ENCODE measurements at regions not wholly inside any gene's neighbourhood (a gene's known extent, or its start where the extent isn't known, plus 50 kb on each side); places are given as distances from the start of the nearest gene placed in this dataset.

DNA sequence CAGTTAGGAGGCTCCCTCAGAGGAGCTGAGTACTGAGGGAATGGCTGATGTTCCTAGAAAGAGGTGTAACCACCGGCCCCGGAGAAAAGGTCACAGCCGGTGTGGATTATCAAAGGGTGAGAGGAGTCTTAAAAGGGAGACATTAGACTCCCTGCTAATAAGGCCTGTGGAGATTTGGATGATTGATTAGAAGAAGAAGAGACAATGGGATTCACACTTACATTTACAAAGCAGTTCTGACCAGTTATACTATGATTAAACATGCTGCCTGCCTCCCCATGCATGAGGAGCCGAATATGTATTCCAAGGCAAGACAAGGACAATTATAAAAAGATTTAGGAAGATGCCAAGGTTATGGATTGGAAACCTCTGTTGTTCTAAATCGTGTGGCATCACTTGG lies 302.4 kb downstream of the SLC4A3 start:
- intact Hi-C loops (cut with DNase I): no loop called here
- no peak for TF ChIP-seq POLR2A (IDR thresholded peaks at IDR 0.05)
- no peak for TF ChIP-seq POLR2AphosphoS5 (IDR thresholded peaks at IDR 0.05; ENCODE audit: insufficient read depth in 1 of 2, low read depth in 1 of 2)
- TF ChIP-seq, protein P1, sequence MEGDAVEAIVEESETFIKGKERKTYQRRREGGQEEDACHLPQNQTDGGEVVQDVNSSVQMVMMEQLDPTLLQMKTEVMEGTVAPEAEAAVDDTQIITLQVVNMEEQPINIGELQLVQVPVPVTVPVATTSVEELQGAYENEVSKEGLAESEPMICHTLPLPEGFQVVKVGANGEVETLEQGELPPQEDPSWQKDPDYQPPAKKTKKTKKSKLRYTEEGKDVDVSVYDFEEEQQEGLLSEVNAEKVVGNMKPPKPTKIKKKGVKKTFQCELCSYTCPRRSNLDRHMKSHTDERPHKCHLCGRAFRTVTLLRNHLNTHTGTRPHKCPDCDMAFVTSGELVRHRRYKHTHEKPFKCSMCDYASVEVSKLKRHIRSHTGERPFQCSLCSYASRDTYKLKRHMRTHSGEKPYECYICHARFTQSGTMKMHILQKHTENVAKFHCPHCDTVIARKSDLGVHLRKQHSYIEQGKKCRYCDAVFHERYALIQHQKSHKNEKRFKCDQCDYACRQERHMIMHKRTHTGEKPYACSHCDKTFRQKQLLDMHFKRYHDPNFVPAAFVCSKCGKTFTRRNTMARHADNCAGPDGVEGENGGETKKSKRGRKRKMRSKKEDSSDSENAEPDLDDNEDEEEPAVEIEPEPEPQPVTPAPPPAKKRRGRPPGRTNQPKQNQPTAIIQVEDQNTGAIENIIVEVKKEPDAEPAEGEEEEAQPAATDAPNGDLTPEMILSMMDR (IDR thresholded peaks at IDR 0.05): no peak

DNA sequence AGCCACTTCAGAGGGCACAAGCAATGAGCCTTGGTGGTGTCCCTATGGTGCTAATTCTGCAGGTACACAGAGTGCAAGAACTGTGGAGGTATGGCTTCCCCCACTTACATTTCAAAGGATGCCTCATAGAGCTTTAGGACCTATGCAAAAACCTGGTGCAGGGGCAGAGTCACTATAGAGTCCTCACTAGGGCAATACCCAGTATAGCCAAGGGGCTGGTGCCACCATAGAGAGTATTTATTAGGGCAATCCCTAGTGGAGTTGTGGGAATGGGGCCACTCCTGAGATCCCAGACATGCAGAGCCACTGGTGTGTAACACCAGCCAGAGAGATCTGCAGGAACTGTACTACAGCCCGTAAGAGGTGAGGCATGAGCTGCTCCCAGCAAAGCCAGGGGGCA lies 312.2 kb downstream of the SLC4A3 start:
- Histone ChIP-seq H3K27ac (no peak overlapping the region), H3K4me1 (no peaks in the 10 kb centered on the region), H3K9me3 (no peaks in the 10 kb centered on the region), H3K36me3 (no peaks in the 10 kb centered on the region), H3K27me3 (no peaks in the 10 kb centered on the region), H3K4me3 (no peak overlapping the region)
- TF ChIP-seq POLR2AphosphoS5 (IDR thresholded peaks at IDR 0.05; ENCODE audit: insufficient read depth in 1 of 2, low read depth in 1 of 2) (no peak), POLR2A (IDR thresholded peaks at IDR 0.05) (no peak)
- TF ChIP-seq, protein P1 (IDR thresholded peaks at IDR 0.05): no peak
- intact Hi-C loops (cut with DNase I): no loop called here
- DNase-seq (ENCODE audit: extremely low spot score in 2 of 2): no peak

More for the DNA sequence above, 302.4 kb downstream of the SLC4A3 start:
- DNase-seq (ENCODE audit: extremely low spot score in 2 of 2): no peak
- Histone ChIP-seq H3K36me3 (no peaks in the 10 kb centered on the region), H3K27ac (no peak overlapping the region), H3K9me3 (no peaks in the 10 kb centered on the region), H3K4me1 (no peaks in the 10 kb centered on the region), H3K4me3 (no peak overlapping the region), H3K27me3 (no peaks in the 10 kb centered on the region)

DNA sequence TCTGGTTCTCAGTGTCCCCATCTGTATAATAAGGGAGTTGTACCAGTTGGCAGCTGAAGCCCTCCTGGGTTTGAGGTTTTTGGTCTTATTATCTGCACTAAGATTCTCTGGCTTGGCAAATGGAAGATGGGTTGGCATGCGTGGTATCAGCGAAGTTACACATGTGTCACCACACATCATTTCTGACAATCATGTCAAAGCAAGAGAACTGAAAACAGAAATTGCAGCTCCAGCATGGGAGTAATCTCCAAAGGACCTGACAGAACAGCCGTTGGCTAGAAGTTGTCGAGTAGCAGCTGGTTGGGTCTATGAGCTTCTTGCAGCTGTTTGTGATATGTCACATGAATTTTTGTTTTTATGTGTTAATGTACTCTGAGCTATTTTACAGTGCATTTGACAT lies 317.4 kb downstream of the SLC4A3 start:
- H3K4me3 ChIP-seq: no peak overlapping the region
- H3K27ac ChIP-seq: no peak overlapping the region
- no peaks in the 10 kb centered on the region for H3K4me1 ChIP-seq
- no peaks in the 10 kb centered on the region for H3K9me3 ChIP-seq
- DNase-seq (ENCODE audit: extremely low spot score in 2 of 2): no peak
- TF ChIP-seq, protein P1 (IDR thresholded peaks at IDR 0.05): no peak
- TF ChIP-seq POLR2AphosphoS5 (IDR thresholded peaks at IDR 0.05; ENCODE audit: insufficient read depth in 1 of 2, low read depth in 1 of 2) (no peak), POLR2A (IDR thresholded peaks at IDR 0.05) (no peak)
- no peaks in the 10 kb centered on the region for H3K27me3 ChIP-seq
- intact Hi-C loops (cut with DNase I): no loop called here
- no peaks in the 10 kb centered on the region for H3K36me3 ChIP-seq

DNA sequence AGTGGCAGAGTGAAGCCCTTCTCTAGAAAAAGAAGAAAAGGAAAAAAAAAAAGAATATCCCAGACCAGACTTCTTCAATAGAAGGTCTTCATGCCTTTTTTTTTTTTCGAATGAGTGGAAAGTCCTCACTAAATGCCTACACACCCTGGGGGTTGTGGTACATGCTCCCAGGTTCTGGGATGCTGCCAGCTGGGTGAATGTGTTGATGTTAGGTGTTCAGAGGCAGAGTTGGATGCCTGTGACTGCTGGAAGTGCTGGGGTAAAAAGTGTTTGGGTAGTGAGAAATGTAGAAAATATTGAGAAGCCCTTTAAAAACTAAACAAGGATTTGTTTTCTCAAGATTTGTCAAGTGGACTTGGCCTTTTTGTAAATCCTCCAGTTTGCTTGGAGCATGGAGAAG lies 318.6 kb downstream of the SLC4A3 start:
- Histone ChIP-seq H3K27me3 (no peaks in the 10 kb centered on the region), H3K36me3 (no peaks in the 10 kb centered on the region), H3K4me1 (no peaks in the 10 kb centered on the region), H3K27ac (no peak overlapping the region), H3K4me3 (no peak overlapping the region), H3K9me3 (no peaks in the 10 kb centered on the region)
- TF ChIP-seq, protein P1 (IDR thresholded peaks at IDR 0.05): no peak
- TF ChIP-seq POLR2A (IDR thresholded peaks at IDR 0.05) (no peak), POLR2AphosphoS5 (IDR thresholded peaks at IDR 0.05; ENCODE audit: insufficient read depth in 1 of 2, low read depth in 1 of 2) (no peak)
- intact Hi-C loops (cut with DNase I): no loop called here
- DNase-seq (ENCODE audit: extremely low spot score in 2 of 2): no peak

DNA sequence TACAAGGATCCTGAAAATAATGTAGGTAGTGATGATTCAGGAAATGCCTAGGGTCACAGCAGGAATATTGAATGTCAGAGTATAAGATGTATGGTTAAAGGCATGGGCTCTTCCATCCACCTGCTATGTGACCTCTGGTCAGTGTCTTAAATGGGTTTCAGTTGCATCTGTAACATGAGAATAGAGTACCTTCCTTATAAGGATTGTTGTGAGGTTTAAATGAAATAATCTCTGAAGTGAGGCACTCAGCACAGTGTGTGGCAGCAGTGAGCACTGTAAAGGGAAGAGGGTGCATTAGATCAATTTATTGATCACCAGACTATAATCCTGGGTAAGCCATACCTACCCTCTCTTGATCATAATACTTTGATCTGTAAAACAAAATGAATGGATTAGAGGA lies 319.1 kb downstream of the SLC4A3 start:
- Histone ChIP-seq H3K27me3 (no peaks in the 10 kb centered on the region), H3K4me3 (no peak overlapping the region), H3K27ac (no peak overlapping the region), H3K36me3 (no peaks in the 10 kb centered on the region), H3K4me1 (no peaks in the 10 kb centered on the region), H3K9me3 (no peaks in the 10 kb centered on the region)
- TF ChIP-seq, protein P1 (IDR thresholded peaks at IDR 0.05): no peak
- TF ChIP-seq POLR2A (IDR thresholded peaks at IDR 0.05): no peak
- TF ChIP-seq POLR2AphosphoS5 (IDR thresholded peaks at IDR 0.05; ENCODE audit: insufficient read depth in 1 of 2, low read depth in 1 of 2): no peak
- intact Hi-C loops (cut with DNase I): no loop called here
- DNase-seq (ENCODE audit: extremely low spot score in 2 of 2): no peak
